ENCODE measurements at regions not wholly inside any gene's neighbourhood (a gene's known extent, or its start where the extent isn't known, plus 50 kb on each side); places are given as distances from the start of the nearest gene placed in this dataset.

- no peak for DNase-seq (ENCODE audit: low read depth)
- TF ChIP-seq CTCF (IDR thresholded peaks at IDR 0.05; ENCODE audit: insufficient read depth, low read depth, low read length, missing control alignments): no peak
- H3K4me3 ChIP-seq (ENCODE audit: low read depth, low read length): no peak overlapping the region
Observed at GRCh38 chr7:121475806-121476205, 79.7 kb upstream of the FAM3C start.

GRCh38 chr7:121474301-121474673 lies 78.2 kb upstream of the FAM3C start:
- no peak overlapping the region for H3K4me3 ChIP-seq (ENCODE audit: low read depth, low read length)
- no peak for TF ChIP-seq CTCF (IDR thresholded peaks at IDR 0.05; ENCODE audit: insufficient read depth, low read depth, low read length, missing control alignments)
- no peak for DNase-seq (ENCODE audit: low read depth)

GRCh38 chr7:121473645-121474300 lies 77.7 kb upstream of the FAM3C start:
- no peak overlapping the region for H3K4me3 ChIP-seq (ENCODE audit: low read depth, low read length)
- no peak for TF ChIP-seq CTCF (IDR thresholded peaks at IDR 0.05; ENCODE audit: insufficient read depth, low read depth, low read length, missing control alignments)
- no peak for DNase-seq (ENCODE audit: low read depth)

GRCh38 chr7:121466455-121466854 lies 70.3 kb upstream of the FAM3C start:
- H3K4me3 ChIP-seq (ENCODE audit: low read depth, low read length): no peak overlapping the region
- no peak for DNase-seq (ENCODE audit: low read depth)
- no peak for TF ChIP-seq CTCF (IDR thresholded peaks at IDR 0.05; ENCODE audit: insufficient read depth, low read depth, low read length, missing control alignments)

- TF ChIP-seq CTCF (IDR thresholded peaks at IDR 0.05; ENCODE audit: insufficient read depth, low read depth, low read length, missing control alignments): no peak
- DNase-seq (ENCODE audit: low read depth): no peak
- H3K4me3 ChIP-seq (ENCODE audit: low read depth, low read length): no peak overlapping the region
Observed at GRCh38 chr7:121459148-121459547, 63.0 kb upstream of the FAM3C start.

- TF ChIP-seq CTCF (IDR thresholded peaks at IDR 0.05; ENCODE audit: insufficient read depth, low read depth, low read length, missing control alignments): no peak
- H3K4me3 ChIP-seq (ENCODE audit: low read depth, low read length): no peak overlapping the region
- DNase-seq (ENCODE audit: low read depth): no peak
Observed at GRCh38 chr7:121456785-121457359, 60.8 kb upstream of the FAM3C start.

GRCh38 chr7:121456015-121456414 lies 59.9 kb upstream of the FAM3C start:
- DNase-seq (ENCODE audit: low read depth): no peak
- H3K4me3 ChIP-seq (ENCODE audit: low read depth, low read length): no peak overlapping the region
- no peak for TF ChIP-seq CTCF (IDR thresholded peaks at IDR 0.05; ENCODE audit: insufficient read depth, low read depth, low read length, missing control alignments)

All from GM12865 (cell line).